A549 (cell line): ENCODE measurements at regions not wholly inside any gene's neighbourhood (a gene's known extent, or its start where the extent isn't known, plus 50 kb on each side); places are given as distances from the start of the nearest gene placed in this dataset.

Experiments used
- ATAC-seq, 2 experiments: fragments of 200-7000 bp in 1 of 2; fragments of >200 bp in 1 of 2; cut with Nextera tagmentation in 1 of 2; cut with Tn5 transposase in 1 of 2; 3 replicates each; pipeline versions ENCODE4 v1.8.0 to v1.9.1; 2018 to 2020; ENCODE audit warnings: mild to moderate bottlenecking in 1 of 2, moderate library complexity in 1 of 2
- CTCF ChIA-PET: fragments of 300-600 bp; sonication (Branson Sonifier 250); formaldehyde crosslinking; extraction: SDS; loops from one replicate; lab custom pipeline; 2021; ENCODE audit warnings: antibody characterized with exemption, inconsistent platforms; lab: Yijun Ruan, JAX
- POLR2A ChIA-PET: fragments of 350-600 bp; formaldehyde crosslinking; extraction: SDS; loops from one replicate; lab custom pipeline; 2021; ENCODE audit warnings: antibody characterized with exemption, inconsistent platforms; lab: Yijun Ruan, JAX
- DNase-seq, 2 experiments: peaks; one replicate each; pipeline versions ENCODE4 v3.0.0 to v3.0.0-alpha.2; 2011 to 2016; ENCODE audit warnings: low read depth in 1 of 2, low spot score in 1 of 2
- FAIRE-seq: peaks from 2 replicates; lab custom pipeline; 2011; peaks lifted over from hg19 to GRCh38; lab: Jason Lieb, UNC
- H3K27ac ChIP-seq, 2 experiments: fragments of >200 bp; sonication (Bioruptor Twin); formaldehyde crosslinking; 3 replicates each; pipeline ENCODE4 v1.5.1; 2016 to 2017
- H3K4me1 ChIP-seq: fragments of >200 bp; sonication (Bioruptor Twin); formaldehyde crosslinking; 3 replicates; pipeline ENCODE4 v1.6.1; 2016
- H3K4me2 ChIP-seq: fragments of >200 bp; sonication (Bioruptor Twin); formaldehyde crosslinking; 3 replicates; pipeline ENCODE4 v1.6.1; 2016
- H3K4me3 ChIP-seq: fragments of >200 bp; sonication (Bioruptor Twin); formaldehyde crosslinking; 3 replicates; pipeline ENCODE4 v1.5.1; 2016
- H3K9me3 ChIP-seq: fragments of >200 bp; sonication (Bioruptor Twin); formaldehyde crosslinking; 3 replicates; pipeline ENCODE4 v1.6.1; 2016
- BHLHE40 ChIP-seq: IDR thresholded peaks from 2 replicates; pipeline ENCODE4 v1.6.1; 2012; ENCODE audit warnings: low read depth, low read length, inconsistent platforms
- CBX2 ChIP-seq: fragments of 200-600 bp; sonication (generic); IDR thresholded peaks from 2 replicates; pipeline ENCODE4 v1.6.1; 2016; ENCODE audit warnings: low read depth, mild to moderate bottlenecking, borderline replicate concordance
- CHD2 ChIP-seq: fragments of 150-350 bp; IDR thresholded peaks from 2 replicates; pipeline ENCODE4 v1.6.1; 2014; ENCODE audit warnings: low read length; ENCODE audit not compliant: partially characterized antibody
- CHD4 ChIP-seq: fragments of 200-600 bp; sonication (generic); IDR thresholded peaks from 2 replicates; pipeline ENCODE4 v1.6.1; 2016; ENCODE audit warnings: antibody characterized with exemption, mild to moderate bottlenecking, borderline replicate concordance
- E2F6 ChIP-seq: IDR thresholded peaks from 2 replicates; pipeline ENCODE4 v1.6.1; 2012; ENCODE audit warnings: low read depth, borderline replicate concordance
- EHF ChIP-seq: fragments of 250-450 bp; sonication (Bioruptor Pico); IDR thresholded peaks from 2 replicates; pipeline ENCODE4 v1.5.0; 2020; ENCODE audit warnings: mild to moderate bottlenecking
- GATA3 ChIP-seq: IDR thresholded peaks from 2 replicates; pipeline ENCODE4 v1.6.1; 2012; ENCODE audit warnings: borderline replicate concordance
- HES2 ChIP-seq: fragments of >200 bp; sonication (Bioruptor Twin); formaldehyde crosslinking; IDR thresholded peaks from 2 replicates; pipeline ENCODE4 v1.6.1; 2016
- HOXB5 ChIP-seq: fragments of 250-450 bp; sonication (Bioruptor Pico); IDR thresholded peaks from 2 replicates; pipeline ENCODE4 v1.5.0; 2020; ENCODE audit warnings: mild to moderate bottlenecking, moderate library complexity
- JUNB ChIP-seq: fragments of >200 bp; sonication (Bioruptor Twin); formaldehyde crosslinking; IDR thresholded peaks from 2 replicates; pipeline ENCODE4 v1.6.1; 2016
- MAX ChIP-seq: IDR thresholded peaks from 2 replicates; pipeline ENCODE4 v1.6.1; 2012
- MAZ ChIP-seq: fragments of 150-350 bp; IDR thresholded peaks from 2 replicates; pipeline ENCODE4 v1.6.1; 2014; ENCODE audit warnings: antibody characterized with exemption, low read depth, low read length, borderline replicate concordance
- NFE2L2 ChIP-seq: fragments of 150-350 bp; conservative IDR thresholded peaks from 2 replicates; pipeline ENCODE4 v1.6.1; 2014; ENCODE audit warnings: low read length
- NR3C1 ChIP-seq: fragments of >200 bp; sonication (Bioruptor Twin); formaldehyde crosslinking; IDR thresholded peaks from 3 replicates; pipeline ENCODE4 v1.6.1; 2017
- PHF8 ChIP-seq: fragments of 200-600 bp; sonication (generic); IDR thresholded peaks from 2 replicates; pipeline ENCODE4 v1.6.1; 2016; ENCODE audit warnings: low read depth, mild to moderate bottlenecking, antibody characterized with exemption, moderate library complexity, borderline replicate concordance
- POLR2A ChIP-seq: IDR thresholded peaks from 2 replicates; pipeline ENCODE4 v1.6.1; 2012; ENCODE audit warnings: mild to moderate bottlenecking, low read length
- POLR2AphosphoS2 ChIP-seq: conservative IDR thresholded peaks from 2 replicates; pipeline ENCODE4 v1.6.1; 2012; ENCODE audit warnings: low read length, improper control_type of control experiment, inconsistent platforms
- RARB ChIP-seq: fragments of 250-450 bp; sonication (Bioruptor Pico); IDR thresholded peaks from 2 replicates; pipeline ENCODE4 v1.8.0; 2021; ENCODE audit warnings: mild to moderate bottlenecking, moderate library complexity
- RCOR1 ChIP-seq: fragments of 150-350 bp; IDR thresholded peaks from 2 replicates; pipeline ENCODE4 v1.6.1; 2014; ENCODE audit warnings: antibody characterized with exemption, low read length, low read depth
- REST ChIP-seq: fragments of 200-600 bp; sonication (generic); IDR thresholded peaks from 2 replicates; pipeline ENCODE4 v1.6.1; 2016; ENCODE audit warnings: antibody characterized with exemption, mild to moderate bottlenecking, moderate library complexity
- RFX5 ChIP-seq: fragments of 450-650 bp; IDR thresholded peaks from 2 replicates; pipeline ENCODE4 v1.7.1; 2014; ENCODE audit warnings: antibody characterized with exemption, mild to moderate bottlenecking, moderate library complexity
- RNF2 ChIP-seq: fragments of 200-600 bp; sonication (generic); IDR thresholded peaks from 2 replicates; pipeline ENCODE4 v1.6.1; 2016; ENCODE audit warnings: low read depth, mild to moderate bottlenecking, antibody characterized with exemption, moderate library complexity, borderline replicate concordance
- SREBF2 ChIP-seq: fragments of 450-650 bp; IDR thresholded peaks from 2 replicates; pipeline ENCODE4 v1.6.1; 2014; ENCODE audit warnings: mild to moderate bottlenecking, moderate library complexity
- TP53 ChIP-seq: fragments of 250-450 bp; sonication (Bioruptor Pico); IDR thresholded peaks from 2 replicates; pipeline ENCODE4 v1.5.0; 2021; ENCODE audit warnings: mild to moderate bottlenecking, moderate library complexity
- ZC3H11A ChIP-seq: fragments of 450-650 bp; IDR thresholded peaks from 2 replicates; pipeline ENCODE4 v1.6.1; 2014; ENCODE audit warnings: antibody characterized with exemption, mild to moderate bottlenecking
- ZNF302 ChIP-seq: fragments of 250-450 bp; sonication (Bioruptor Pico); IDR thresholded peaks from 2 replicates; pipeline ENCODE4 v1.9.0; 2021; ENCODE audit warnings: inconsistent platforms, mild to moderate bottlenecking, moderate library complexity
- WGBS: methylation state at CpG from one replicate; pipeline ENCODE4 v1.1.6; 2017; ENCODE audit errors: missing lambda C conversion rate; 5-methylcytosine and 5-hydroxymethylcytosine counted together

GRCh38 chr2:150989969-150990368, 271.7 kb downstream of the RBM43 start:
- ChIA-PET POLR2A (no interaction called here), CTCF (no interaction called here)
- WGBS: 0% methylated on average over 1 of the region's 1 CpG
- H3K4me2 ChIP-seq: no peak overlapping the region
- H3K4me3 ChIP-seq: no peak overlapping the region
- no peak overlapping the region for H3K27ac ChIP-seq
- ATAC-seq: no peak
- DNase-seq: no peak
- FAIRE-seq: no peak
- peaks cover 4% of the 10 kb centered on the region; the same call in 1 of the 3 replicates for H3K9me3 ChIP-seq
- TF ChIP-seq ZC3H11A (no peak), REST (no peak), JUNB (no peak), TP53 (no peak), SREBF2 (no peak)
- H3K4me1 ChIP-seq: no peaks in the 10 kb centered on the region

GRCh38 chr2:150985741-150986140, 275.9 kb downstream of the RBM43 start:
- TF ChIP-seq MAX: no peak
- no peak for TF ChIP-seq PHF8
- TF ChIP-seq POLR2A: no peak
- no peak for TF ChIP-seq ZC3H11A
- no peak for TF ChIP-seq GATA3
- TF ChIP-seq HES2: no peak
- TF ChIP-seq CBX2: no peak
- TF ChIP-seq POLR2AphosphoS2: no peak
- TF ChIP-seq E2F6: no peak
- no peak for TF ChIP-seq EHF (CRISPR knock-in tag)
- TF ChIP-seq TP53: no peak
- Histone ChIP-seq H3K4me1 (no peaks in the 10 kb centered on the region), H3K27ac (no peak overlapping the region), H3K4me2 (no peak overlapping the region), H3K9me3 (peaks cover 2% of the 10 kb centered on the region; the same call in 1 of the 3 replicates), H3K4me3 (no peak overlapping the region)
- FAIRE-seq (no peak), ATAC-seq (no peak), DNase-seq (no peak)
- POLR2A ChIA-PET: no interaction called here
- CTCF ChIA-PET: no interaction called here

GRCh38 chr2:150983314-150983897, 278.3 kb downstream of the RBM43 start:
- ChIA-PET CTCF (interaction anchor here (1.0 kb wide), 1 partner anchor 15 kb away, joined by 3 read pairs; no protein-coding TSS in a partner anchor), POLR2A (no interaction called here)
- H3K9me3 ChIP-seq: no peaks in the 10 kb centered on the region
- no peak for TF ChIP-seq RFX5
- no peak for TF ChIP-seq ZNF302 (CRISPR knock-in tag)
- no peak for TF ChIP-seq CHD4
- no peak for TF ChIP-seq BHLHE40
- TF ChIP-seq MAZ: no peak
- no peak for TF ChIP-seq JUNB
- TF ChIP-seq NR3C1: no peak
- no peak for TF ChIP-seq MAX
- TF ChIP-seq CHD2: no peak
- TF ChIP-seq RNF2: no peak
- no peak for TF ChIP-seq RARB (CRISPR knock-in tag)
- TF ChIP-seq NFE2L2: no peak
- TF ChIP-seq HOXB5 (CRISPR knock-in tag): no peak
- no peak for TF ChIP-seq RCOR1
- H3K27ac ChIP-seq: no peak overlapping the region
- H3K4me2 ChIP-seq: no peak overlapping the region
- DNase-seq (no peak), FAIRE-seq (no peak), ATAC-seq (no peak)
- H3K4me3 ChIP-seq: no peak overlapping the region
- 0% methylated on average over 1 of the region's 1 CpG for WGBS
- H3K4me1 ChIP-seq: no peaks in the 10 kb centered on the region
